Epithelial cell of proximal tubule (primary cell): ENCODE measurements at regions not wholly inside any gene's neighbourhood (a gene's known extent, or its start where the extent isn't known, plus 50 kb on each side); places are given as distances from the start of the nearest gene placed in this dataset.

ENCODE experiments used
- DNase-seq: peaks from one replicate; pipeline ENCODE4 v3.0.0-alpha.2; 2011; ENCODE audit warnings: low read depth
- H3K4me3 ChIP-seq: 2 replicates; pipeline ENCODE4 v1.5.1; 2011; ENCODE audit warnings: low read depth, mild to moderate bottlenecking, low read length
- CTCF ChIP-seq: conservative IDR thresholded peaks from 2 replicates; pipeline ENCODE4 v1.5.1; 2012; ENCODE audit warnings: low read depth, mild to moderate bottlenecking, low read length

- DNase-seq, result no peak
- no peak overlapping the region for H3K4me3 ChIP-seq
- TF ChIP-seq CTCF, result no peak
Measured at GRCh38 chr2:239682518-239682917, 281.7 kb upstream of the HDAC4 start.

GRCh38 chr2:239679755-239680154, 278.9 kb upstream of the HDAC4 start:
- DNase-seq, result no peak
- TF ChIP-seq CTCF, result no peak
- no peak overlapping the region for H3K4me3 ChIP-seq

GRCh38 chr2:239678666-239679296, 278.0 kb upstream of the HDAC4 start:
- DNase-seq, result no peak
- H3K4me3 ChIP-seq, result no peak overlapping the region
- no peak for TF ChIP-seq CTCF

GRCh38 chr2:239678186-239678490, 277.3 kb upstream of the HDAC4 start:
- DNase-seq, result no peak
- TF ChIP-seq CTCF, result no peak
- no peak overlapping the region for H3K4me3 ChIP-seq

GRCh38 chr2:239677453-239678185, 276.8 kb upstream of the HDAC4 start:
- no peak overlapping the region for H3K4me3 ChIP-seq
- no peak for DNase-seq
- TF ChIP-seq CTCF, result no peak

GRCh38 chr2:239676716-239677452, 276.1 kb upstream of the HDAC4 start:
- no peak overlapping the region for H3K4me3 ChIP-seq
- DNase-seq, result no peak
- TF ChIP-seq CTCF, result no peak
